HG03571 (cell line): ENCODE measurements at regions not wholly inside any gene's neighbourhood (a gene's known extent, or its start where the extent isn't known, plus 50 kb on each side); places are given as distances from the start of the nearest gene placed in this dataset.
"Not testable (repeated sequence)": the region's sequence is repeated elsewhere in the genome, so short reads cannot be mapped to it uniquely, and the experiment has no call there.

Source experiments
- ATAC-seq: cut with Tn5 transposase; IDR thresholded peaks from one replicate; pipeline ENCODE4 v1.9.1; 2021; ENCODE audit not compliant: unreplicated experiment

DNA sequence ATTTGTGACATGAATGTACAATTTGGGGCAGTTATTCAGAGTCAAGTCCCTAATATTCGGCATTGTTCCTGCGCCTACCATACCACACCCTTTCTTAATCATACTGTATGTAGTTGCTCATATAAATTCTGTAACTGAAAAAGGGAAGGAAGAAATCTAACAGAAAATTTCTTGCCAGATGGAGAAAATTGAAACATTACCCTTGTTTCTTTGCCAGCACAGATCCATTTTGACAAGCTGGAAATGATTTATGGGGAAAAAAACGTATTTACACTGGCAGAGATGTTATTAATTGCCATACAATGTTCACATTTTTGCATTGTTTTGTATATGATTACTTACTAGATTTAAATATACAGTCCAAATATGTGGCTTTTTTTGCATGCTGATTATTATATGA, 363.8 kb upstream of the PKN2 start:
- ATAC-seq, result no peak

DNA sequence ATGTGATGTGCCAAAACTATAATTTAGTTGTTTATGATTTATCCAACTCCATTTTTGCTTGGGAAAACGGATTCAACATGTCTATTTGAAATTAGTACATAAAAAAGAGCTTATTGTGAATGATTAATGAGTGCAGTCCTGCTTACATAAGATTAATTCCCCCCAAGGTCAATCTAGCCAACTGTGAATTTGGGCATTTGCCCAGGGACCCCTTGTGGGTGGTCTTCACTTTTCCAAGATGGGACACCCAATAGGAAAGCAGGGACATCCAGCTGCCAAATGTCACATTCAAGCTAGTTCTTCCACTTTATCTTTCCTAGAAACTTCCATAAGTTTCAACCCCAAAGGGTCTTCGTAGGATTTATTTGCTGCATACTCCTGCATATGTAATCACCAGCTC, 362.4 kb upstream of the PKN2 start:
- no peak for ATAC-seq

GRCh38 chr1:88324899-88325298, 359.2 kb upstream of the PKN2 start:
- ATAC-seq, result no peak

DNA sequence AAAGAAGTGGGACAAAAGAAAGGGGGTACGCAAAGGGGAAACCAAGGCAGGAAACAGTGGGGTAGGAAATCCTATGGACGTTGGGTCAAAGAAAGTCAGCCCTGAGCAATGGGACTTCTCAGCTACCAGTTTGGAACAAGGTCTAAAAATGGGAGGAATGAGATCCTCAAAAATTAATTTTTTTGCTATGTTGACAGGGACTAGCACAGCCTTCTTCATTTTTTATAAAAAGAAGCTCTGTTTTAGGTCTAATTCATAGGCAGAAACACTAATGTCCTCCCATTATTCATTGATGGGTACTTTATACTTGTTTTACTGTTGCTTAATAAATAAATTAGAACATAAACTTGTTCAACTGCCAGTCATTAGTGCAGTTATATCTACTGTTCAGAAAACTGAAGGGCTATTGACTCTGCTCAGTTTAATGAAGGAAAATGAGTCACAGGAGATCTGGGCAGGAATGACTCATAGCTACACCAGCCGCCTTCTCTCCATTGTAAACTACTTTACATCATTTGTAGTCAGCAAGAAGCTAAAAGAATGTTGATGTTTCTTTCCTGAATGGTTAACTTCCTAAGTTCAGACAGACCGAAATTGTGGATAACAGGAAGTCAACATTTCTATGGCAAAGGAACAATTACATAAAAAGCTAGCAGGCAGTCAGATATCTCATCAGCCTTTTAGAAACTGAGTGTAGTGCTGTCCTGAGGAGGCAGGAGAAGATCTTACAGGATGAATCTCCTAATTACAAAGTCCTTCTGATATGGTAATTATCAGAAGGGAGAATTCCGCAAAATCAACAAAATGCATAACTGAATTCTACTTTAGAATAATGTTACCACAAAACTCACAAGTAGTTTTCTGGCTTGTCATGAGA, 356.4 kb upstream of the PKN2 start:
- no peak for ATAC-seq

- no peak for ATAC-seq
Measured at GRCh38 chr1:88330201-88330600, 353.9 kb upstream of the PKN2 start.

GRCh38 chr1:88333086-88333695, 350.9 kb upstream of the PKN2 start:
- ATAC-seq, result no peak

GRCh38 chr1:88341447-88341846, 342.6 kb upstream of the PKN2 start:
- ATAC-seq, result no peak

DNA sequence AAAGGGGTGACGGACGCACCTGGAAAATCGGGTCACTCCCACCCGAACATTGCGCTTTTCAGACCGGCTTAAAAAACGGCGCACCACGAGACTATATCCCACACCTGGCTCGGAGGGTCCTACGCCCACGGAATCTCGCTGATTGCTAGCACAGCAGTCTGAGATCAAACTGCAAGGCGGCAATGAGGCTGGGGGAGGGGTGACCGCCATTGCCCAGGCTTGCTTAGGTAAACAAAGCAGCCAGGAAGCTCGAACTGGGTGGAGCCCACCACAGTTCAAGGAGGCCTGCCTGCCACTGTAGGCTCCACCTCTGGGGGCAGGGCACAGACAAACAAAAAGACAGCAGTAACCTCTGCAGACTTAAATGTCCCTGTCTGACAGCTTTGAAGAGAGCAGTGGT, 342.0 kb upstream of the PKN2 start:
- not testable (repeated sequence) for ATAC-seq

DNA sequence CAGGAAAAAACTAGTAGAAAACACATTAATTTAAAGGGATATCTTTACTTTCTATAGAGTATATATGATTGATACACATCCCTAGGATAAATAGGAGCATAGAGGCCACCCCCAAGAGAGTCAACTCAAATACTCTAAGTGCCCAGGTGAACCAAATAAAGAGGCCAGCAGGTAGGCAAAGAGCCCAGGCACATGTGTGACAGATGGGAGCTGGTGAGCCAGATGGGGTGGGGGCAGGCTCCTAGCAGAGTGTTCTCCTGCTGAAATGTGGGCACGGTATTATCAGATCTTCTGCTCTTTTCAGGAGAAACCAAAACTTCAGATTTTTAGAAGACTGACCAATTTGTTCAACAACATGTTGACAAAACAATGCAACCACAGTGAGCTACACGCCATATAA, 333.4 kb upstream of the PKN2 start:
- ATAC-seq, result no peak

- no peak for ATAC-seq
Measured at GRCh38 chr1:88351960-88352359, 332.1 kb upstream of the PKN2 start.

- no peak for ATAC-seq
Measured at GRCh38 chr1:88354256-88354655, 329.8 kb upstream of the PKN2 start.

DNA sequence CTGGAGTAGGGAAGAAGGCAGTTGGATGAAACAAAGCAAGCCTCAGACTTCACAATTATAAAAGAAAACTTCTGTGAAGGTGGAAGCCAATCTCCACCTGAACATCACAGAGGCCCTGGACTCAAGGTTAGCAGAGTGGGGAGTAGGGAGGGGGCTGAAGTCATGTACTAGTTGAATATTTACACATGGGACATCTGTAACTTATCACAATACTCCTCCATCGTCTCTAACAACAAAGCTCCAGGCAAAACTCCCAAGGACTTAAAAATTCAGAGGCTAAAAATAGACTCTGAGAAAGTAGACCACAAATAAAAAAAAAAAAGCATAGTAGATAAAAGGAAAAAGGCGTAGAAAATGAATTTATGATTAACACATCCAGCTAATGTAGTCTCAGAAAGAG, 326.3 kb upstream of the PKN2 start:
- no peak for ATAC-seq

GRCh38 chr1:88371436-88372023, 312.5 kb upstream of the PKN2 start:
- ATAC-seq, result no peak

DNA sequence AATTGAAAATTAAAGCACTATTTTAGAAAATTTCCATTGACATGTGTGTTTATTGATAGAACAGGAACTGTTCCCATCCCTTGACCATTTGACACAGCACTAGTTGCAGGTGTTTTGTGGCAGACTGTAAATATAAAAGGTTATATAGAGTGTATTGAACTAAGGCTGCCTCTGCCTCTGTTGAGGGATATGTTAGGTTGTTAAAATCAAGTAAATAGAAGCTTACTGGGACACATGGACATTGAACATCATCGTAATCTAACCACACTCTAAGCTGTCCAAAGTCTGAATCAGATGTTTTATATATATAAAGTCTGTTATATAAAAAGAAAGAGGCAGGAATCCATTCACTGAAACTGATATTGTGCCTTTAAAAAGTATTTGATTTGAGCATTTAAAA, 308.1 kb upstream of the PKN2 start:
- no peak for ATAC-seq

DNA sequence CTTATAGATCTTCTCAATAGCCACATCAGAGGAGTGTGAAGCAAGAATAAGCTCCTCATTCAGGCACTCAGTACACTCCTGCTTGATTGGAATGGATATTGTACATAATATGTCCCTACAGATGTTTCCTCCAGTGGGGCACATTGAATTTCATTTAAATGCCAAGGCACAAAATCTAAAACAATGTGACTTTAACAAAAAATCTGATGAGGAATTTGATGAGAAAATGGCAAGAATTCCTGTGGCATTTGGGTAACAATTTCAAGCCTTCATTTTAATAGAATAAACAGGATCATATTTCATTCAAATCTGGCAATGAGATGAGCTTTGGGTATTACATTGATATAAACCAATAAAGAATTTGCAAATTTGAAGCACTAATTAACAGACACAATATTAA, 307.7 kb upstream of the PKN2 start:
- ATAC-seq, result no peak

DNA sequence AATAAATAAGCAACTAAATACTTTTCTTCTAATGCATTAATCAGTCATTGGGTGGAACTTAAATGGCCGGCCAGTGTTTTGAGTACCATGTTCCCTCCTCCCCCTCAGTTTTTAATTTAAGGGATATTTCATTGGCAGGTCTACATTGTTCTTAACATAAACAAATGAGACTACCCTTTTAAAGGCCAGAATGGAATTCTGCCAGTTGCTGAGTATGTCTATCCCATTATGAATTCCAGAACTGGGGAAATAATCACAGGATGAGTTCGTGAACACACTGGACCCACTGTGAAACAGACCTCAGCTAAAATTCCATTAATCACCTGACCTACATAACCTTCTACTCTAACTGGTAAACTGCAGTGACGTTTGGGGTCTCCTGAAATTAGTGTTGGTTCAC, 305.5 kb upstream of the PKN2 start:
- no peak for ATAC-seq

GRCh38 chr1:88394958-88395357, 289.1 kb upstream of the PKN2 start:
- no peak for ATAC-seq

GRCh38 chr1:88398338-88398737, 285.7 kb upstream of the PKN2 start:
- ATAC-seq, result no peak

- ATAC-seq, result peak; percentile 76
Measured at GRCh38 chr1:88399690-88400089, 284.4 kb upstream of the PKN2 start.

- peak; percentile 60 for ATAC-seq
Measured at GRCh38 chr1:88401313-88401712, 282.8 kb upstream of the PKN2 start.

GRCh38 chr1:88404582-88404981, 279.5 kb upstream of the PKN2 start:
- no peak for ATAC-seq

- no peak for ATAC-seq
Measured at GRCh38 chr1:88407248-88407647, 276.8 kb upstream of the PKN2 start.
